ENCODE measurements at regions not wholly inside any gene's neighbourhood (a gene's known extent, or its start where the extent isn't known, plus 50 kb on each side); places are given as distances from the start of the nearest gene placed in this dataset.

DNA sequence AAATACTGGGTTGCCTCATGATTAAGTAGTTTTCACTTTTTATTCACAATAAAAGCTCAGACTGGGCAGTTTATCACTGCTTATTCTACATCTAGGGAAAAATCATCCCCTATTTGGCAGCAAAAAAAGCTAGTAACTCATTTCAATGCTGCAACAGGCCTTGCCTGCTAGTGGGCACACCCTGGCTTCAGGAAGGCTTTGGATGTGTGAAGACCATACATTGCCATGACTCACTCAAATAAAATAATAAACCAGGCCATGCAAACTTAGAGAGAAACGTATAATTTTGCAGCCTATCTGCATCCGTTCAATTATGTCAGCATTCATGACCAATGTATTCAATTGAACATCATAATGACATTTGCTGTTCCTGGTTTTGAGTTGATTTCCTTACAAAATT is 402.9 kb downstream of the PIK3R1 start:
- H3K27ac ChIP-seq (ENCODE audit: extremely low read depth, low read depth, low read length) = no peak overlapping the region
- no peaks in the 10 kb centered on the region for H3K9me1 ChIP-seq (ENCODE audit: control insufficient read depth, insufficient read depth, low read length)
- intact Hi-C loops (cut with micrococcal nuclease) = no loop called here
- in situ Hi-C loops (cut with MboI) = no loop called here
- FAIRE-seq = no peak
- H3K4me2 ChIP-seq (ENCODE audit: insufficient read depth, low read length) = no peak overlapping the region
- no peaks in the 10 kb centered on the region for H3K79me2 ChIP-seq (ENCODE audit: control insufficient read depth, insufficient read depth, low read length)
- no peaks in the 10 kb centered on the region for H3K36me3 ChIP-seq (ENCODE audit: control insufficient read depth, insufficient read depth, low read length)
- H3K4me3 ChIP-seq = no peak overlapping the region
- no peaks in the 10 kb centered on the region for H4K20me1 ChIP-seq (replicated peaks; ENCODE audit: control insufficient read depth, insufficient read depth, low read length)
- TF ChIP-seq KDM5B (IDR thresholded peaks at IDR 0.05; ENCODE audit: insufficient replicate concordance, low read depth, low read length) (no peak), SMAD1 (IDR thresholded peaks at IDR 0.05; ENCODE audit: low read depth, low read length, partially characterized antibody) (no peak), GABPA (tag; conservative IDR thresholded peaks at IDR 0.05; ENCODE audit: low read depth) (no peak)
- DNase-seq (ENCODE audit: extremely low read depth in 1 of 4, low spot score in 3 of 4) = no peak
- no peaks in the 10 kb centered on the region for H3K27me3 ChIP-seq (ENCODE audit: control insufficient read depth in 2 of 2, insufficient read depth in 2 of 2, low read length in 2 of 2)
- no peaks in the 10 kb centered on the region for H3K9me3 ChIP-seq (replicated peaks; ENCODE audit: control insufficient read depth, insufficient read depth, low read depth, low read length)
- no peaks in the 10 kb centered on the region for H3K4me1 ChIP-seq (replicated peaks in 1 of 2; ENCODE audit: control insufficient read depth in 2 of 2, insufficient read depth in 2 of 2, low read length in 2 of 2)
- POLR2A ChIA-PET = interaction anchor here (1.0 kb wide), 1 partner anchor 10 kb away, joined by 3 read pairs; no protein-coding TSS in a partner anchor
- CTCF ChIA-PET (ENCODE audit: low intra/inter-chr PET ratio) = no interaction called here
- no peak overlapping the region for H3K9ac ChIP-seq (ENCODE audit: insufficient read depth in 1 of 2, low read depth in 2 of 2, low read length in 2 of 2)
- WGBS (ENCODE audit: insufficient coverage, low coverage, missing lambda C conversion rate) = 0% methylated on average over 2 of the region's 2 CpGs
- ATAC-seq = no peak
- BruUV-seq (replicated peaks) = no TSS peak
- no peak overlapping the region for H2AFZ ChIP-seq (ENCODE audit: low read depth, low read length)

DNA sequence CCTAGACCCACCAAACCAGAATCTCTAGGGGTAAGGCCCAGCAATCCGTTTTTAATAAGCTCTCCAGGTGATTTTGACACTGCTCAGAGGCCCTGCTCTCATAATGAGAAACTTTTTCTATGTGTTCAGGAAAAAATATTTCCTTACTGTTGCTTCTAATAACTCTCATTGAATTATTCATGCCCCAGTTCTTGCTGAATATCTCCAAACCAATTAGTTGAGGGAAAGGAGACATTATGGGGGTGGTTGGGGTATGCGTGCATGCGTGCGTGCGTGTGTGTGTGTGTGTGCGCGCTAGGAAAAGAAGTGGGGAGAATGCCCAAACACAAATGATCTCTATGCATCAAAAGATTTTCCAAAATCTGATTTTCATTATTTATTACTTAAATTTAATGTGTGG is 411.4 kb downstream of the PIK3R1 start:
- H3K36me3 ChIP-seq (ENCODE audit: control insufficient read depth, insufficient read depth, low read length) = no peaks in the 10 kb centered on the region
- FAIRE-seq (no peak), ATAC-seq (no peak), DNase-seq (ENCODE audit: extremely low read depth in 1 of 4, low spot score in 3 of 4) (no peak)
- H3K9me1 ChIP-seq (ENCODE audit: control insufficient read depth, insufficient read depth, low read length) = no peaks in the 10 kb centered on the region
- no peak overlapping the region for H3K9ac ChIP-seq (ENCODE audit: insufficient read depth in 1 of 2, low read depth in 2 of 2, low read length in 2 of 2)
- ChIA-PET CTCF (ENCODE audit: low intra/inter-chr PET ratio) (no interaction called here), POLR2A (no interaction called here)
- no peaks in the 10 kb centered on the region; a peak in 1 of 5 replicates for H3K4me1 ChIP-seq (replicated peaks in 1 of 2; ENCODE audit: control insufficient read depth in 2 of 2, insufficient read depth in 2 of 2, low read length in 2 of 2)
- no peaks in the 10 kb centered on the region for H3K9me3 ChIP-seq (replicated peaks; ENCODE audit: control insufficient read depth, insufficient read depth, low read depth, low read length)
- H3K4me2 ChIP-seq (ENCODE audit: insufficient read depth, low read length) = no peak overlapping the region
- WGBS (ENCODE audit: insufficient coverage, low coverage, missing lambda C conversion rate) = 42% methylated on average over 7 of the region's 7 CpGs
- no peaks in the 10 kb centered on the region for H3K79me2 ChIP-seq (ENCODE audit: control insufficient read depth, insufficient read depth, low read length)
- no TSS peak for BruUV-seq (replicated peaks)
- H4K20me1 ChIP-seq (replicated peaks; ENCODE audit: control insufficient read depth, insufficient read depth, low read length) = no peaks in the 10 kb centered on the region
- intact Hi-C loops (cut with micrococcal nuclease) = no loop called here
- H3K27ac ChIP-seq (ENCODE audit: extremely low read depth, low read depth, low read length) = no peak overlapping the region
- in situ Hi-C loops (cut with MboI) = no loop called here
- no peak overlapping the region for H2AFZ ChIP-seq (ENCODE audit: low read depth, low read length)
- no peaks in the 10 kb centered on the region for H3K27me3 ChIP-seq (ENCODE audit: control insufficient read depth in 2 of 2, insufficient read depth in 2 of 2, low read length in 2 of 2)
- no peak overlapping the region for H3K4me3 ChIP-seq
- no peak for TF ChIP-seq ADNP (tag; IDR thresholded peaks at IDR 0.05)
- no peak for TF ChIP-seq NCOA1 (IDR thresholded peaks at IDR 0.05; ENCODE audit: low read depth)
- no peak for TF ChIP-seq SMARCB1 (IDR thresholded peaks at IDR 0.05; ENCODE audit: insufficient read length, low read depth)
- TF ChIP-seq CCAR2 (IDR thresholded peaks at IDR 0.05; ENCODE audit: low read depth, low read length) = no peak
- TF ChIP-seq E2F8 (IDR thresholded peaks at IDR 0.05; ENCODE audit: low read depth, partially characterized antibody) = no peak
- TF ChIP-seq JUND (IDR thresholded peaks at IDR 0.05; ENCODE audit: borderline replicate concordance, low read depth, low read length) = no peak
- TF ChIP-seq JUND (tag; IDR thresholded peaks at IDR 0.05; ENCODE audit: borderline replicate concordance, low read depth, low read length) = no peak
- TF ChIP-seq ZNF23 (CRISPR knock-in tag; IDR thresholded peaks at IDR 0.05) = no peak

Data from K562 (cell line).